ENCODE measurements at regions not wholly inside any gene's neighbourhood (a gene's known extent, or its start where the extent isn't known, plus 50 kb on each side); places are given as distances from the start of the nearest gene placed in this dataset.
"Not testable (repeated sequence)": the region's sequence is repeated elsewhere in the genome, so short reads cannot be mapped to it uniquely, and the experiment has no call there.

DNA sequence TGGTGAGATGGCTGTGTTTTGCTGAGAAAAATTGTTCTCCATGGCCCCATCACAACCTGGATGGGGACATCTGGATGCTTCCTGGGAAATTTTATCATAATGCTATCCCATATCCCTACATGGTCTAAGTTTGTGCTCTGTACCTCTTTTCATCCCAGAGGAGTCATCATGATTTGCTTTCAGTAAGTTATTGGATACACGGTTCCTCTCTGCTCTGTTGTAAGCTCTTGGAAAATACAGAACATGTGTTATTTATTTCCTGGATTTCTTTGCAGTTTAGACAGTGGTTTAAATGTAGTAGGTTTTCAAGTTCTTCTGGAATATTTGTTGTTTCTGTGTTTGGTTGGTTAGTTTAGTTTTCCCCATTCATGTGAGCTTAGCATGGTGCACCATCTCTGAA is 129.2 kb upstream of the ECI2 start:
- ATAC-seq (ENCODE audit: low read depth in 2 of 2) (no peak), DNase-seq (no peak)
- H3K27me3 ChIP-seq (ENCODE audit: control insufficient read depth, insufficient read depth, low read length), result peaks cover 5% of the 10 kb centered on the region
- no peaks in the 10 kb centered on the region for H3K9me3 ChIP-seq (ENCODE audit: control insufficient read depth in 2 of 2, low read length in 2 of 2)
- H3K4me3 ChIP-seq (ENCODE audit: low read depth, low read length), result no peak overlapping the region
- H3K36me3 ChIP-seq (ENCODE audit: control insufficient read depth, insufficient read depth, low read length), result no peaks in the 10 kb centered on the region
- Mint-ChIP-seq H3K36me3 (no peaks in the 10 kb centered on the region), H3K27me3 (peaks cover 4% of the 10 kb centered on the region), H3K9me3 (no peaks in the 10 kb centered on the region), H3K4me1 (no peaks in the 10 kb centered on the region), H3K4me3 (no peak overlapping the region), H3K27ac (no peak overlapping the region)
- no peak overlapping the region for H3K27ac ChIP-seq (ENCODE audit: insufficient read depth, low read length, poor library complexity, severe bottlenecking)
- H3K4me1 ChIP-seq (ENCODE audit: control insufficient read depth, insufficient read depth, low read length, poor library complexity, severe bottlenecking), result no peaks in the 10 kb centered on the region

DNA sequence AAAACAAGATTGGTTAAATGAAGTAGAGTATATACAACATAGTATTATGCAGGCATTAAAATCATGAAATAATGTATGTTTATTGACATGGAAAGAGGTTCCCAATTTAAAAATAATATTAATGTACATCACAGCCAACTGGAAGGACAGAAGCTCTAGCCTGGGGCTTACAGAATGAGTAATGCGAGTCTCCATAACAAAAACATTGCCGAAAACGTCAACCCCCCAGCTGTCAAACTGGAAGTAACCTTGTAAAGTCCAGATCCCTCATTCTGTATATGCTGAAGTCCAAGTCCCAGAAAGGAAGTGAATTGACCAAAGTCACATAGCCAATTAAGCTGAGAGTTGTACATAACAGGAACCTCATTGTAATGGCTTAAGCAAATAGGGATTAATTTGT is 128.7 kb upstream of the ECI2 start:
- Histone ChIP-seq H3K9me3 (ENCODE audit: control insufficient read depth in 2 of 2, low read length in 2 of 2) (no peaks in the 10 kb centered on the region), H3K4me1 (ENCODE audit: control insufficient read depth, insufficient read depth, low read length, poor library complexity, severe bottlenecking) (no peaks in the 10 kb centered on the region), H3K36me3 (ENCODE audit: control insufficient read depth, insufficient read depth, low read length) (no peaks in the 10 kb centered on the region), H3K27ac (ENCODE audit: insufficient read depth, low read length, poor library complexity, severe bottlenecking) (no peak overlapping the region), H3K27me3 (ENCODE audit: control insufficient read depth, insufficient read depth, low read length) (peaks cover 5% of the 10 kb centered on the region), H3K4me3 (ENCODE audit: low read depth, low read length) (no peak overlapping the region)
- no peak overlapping the region for H3K27ac Mint-ChIP-seq
- no peak for ATAC-seq (ENCODE audit: low read depth in 2 of 2)
- no peaks in the 10 kb centered on the region for H3K4me1 Mint-ChIP-seq
- no peaks in the 10 kb centered on the region for H3K9me3 Mint-ChIP-seq
- no peaks in the 10 kb centered on the region for H3K36me3 Mint-ChIP-seq
- no peak for DNase-seq
- peaks cover 4% of the 10 kb centered on the region for H3K27me3 Mint-ChIP-seq
- H3K4me3 Mint-ChIP-seq, result no peak overlapping the region

DNA sequence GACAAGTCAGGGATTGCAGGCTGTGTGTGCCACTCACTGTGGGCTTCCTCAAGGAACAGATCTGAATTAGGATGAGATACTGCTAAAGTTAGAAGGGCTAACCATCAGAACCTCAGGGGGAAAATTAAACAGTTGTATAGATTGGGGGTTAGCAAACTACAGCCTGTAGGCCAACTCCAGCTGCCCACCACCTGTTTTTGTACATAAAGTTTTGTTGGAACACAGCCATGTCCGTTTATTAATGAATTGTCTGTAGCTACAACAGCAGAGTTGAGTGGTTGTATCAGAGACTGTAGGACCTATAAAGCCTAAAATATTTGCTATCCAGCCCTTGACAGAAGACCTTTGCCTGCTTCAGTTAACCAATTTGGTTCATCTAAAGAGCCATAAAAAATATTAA is 127.2 kb upstream of the ECI2 start:
- Mint-ChIP-seq H3K4me1 (no peaks in the 10 kb centered on the region), H3K9me3 (peaks cover 0 to 1% (median 0%) of the 10 kb centered on the region in 7 donors), H3K4me3 (no peak overlapping the region), H3K27ac (no peak overlapping the region), H3K27me3 (peaks cover 4% of the 10 kb centered on the region), H3K36me3 (no peaks in the 10 kb centered on the region)
- peaks cover 2% of the 10 kb centered on the region for H3K27me3 ChIP-seq (ENCODE audit: control insufficient read depth, insufficient read depth, low read length)
- DNase-seq (no peak), ATAC-seq (ENCODE audit: low read depth in 2 of 2) (no peak)
- H3K4me1 ChIP-seq (ENCODE audit: control insufficient read depth, insufficient read depth, low read length, poor library complexity, severe bottlenecking), result no peaks in the 10 kb centered on the region
- no peaks in the 10 kb centered on the region for H3K9me3 ChIP-seq (ENCODE audit: control insufficient read depth in 2 of 2, low read length in 2 of 2)
- no peak overlapping the region for H3K4me3 ChIP-seq (ENCODE audit: low read depth, low read length)
- H3K36me3 ChIP-seq (ENCODE audit: control insufficient read depth, insufficient read depth, low read length), result no peaks in the 10 kb centered on the region
- H3K27ac ChIP-seq (ENCODE audit: insufficient read depth, low read length, poor library complexity, severe bottlenecking), result no peak overlapping the region

DNA sequence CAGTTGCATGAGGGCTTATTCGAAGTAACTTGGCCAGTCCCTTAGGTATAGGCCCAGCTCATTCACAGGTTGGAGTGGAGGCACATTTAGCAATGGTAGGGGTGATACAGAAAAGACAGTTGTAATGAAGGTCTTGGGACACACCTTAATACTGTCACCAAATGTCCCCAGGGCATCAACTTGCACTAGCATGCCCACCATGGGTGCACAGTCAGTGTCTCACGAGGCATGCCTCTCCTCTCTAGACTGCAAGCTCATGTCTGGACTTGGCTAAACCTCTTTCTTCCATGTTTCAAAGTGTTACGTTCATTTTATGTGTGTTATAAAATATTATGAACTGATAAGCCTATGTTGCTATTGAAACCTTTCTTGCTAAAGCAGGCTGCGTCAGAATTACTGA is 124.0 kb upstream of the ECI2 start:
- ATAC-seq (ENCODE audit: low read depth in 2 of 2), result no peak
- Mint-ChIP-seq H3K4me1 (no peaks in the 10 kb centered on the region), H3K27ac (no peak overlapping the region), H3K9me3 (peaks cover 0 to 1% (median 0%) of the 10 kb centered on the region in 7 donors), H3K36me3 (no peaks in the 10 kb centered on the region), H3K27me3 (no peaks in the 10 kb centered on the region), H3K4me3 (no peak overlapping the region)
- Histone ChIP-seq H3K27ac (ENCODE audit: insufficient read depth, low read length, poor library complexity, severe bottlenecking) (no peak overlapping the region), H3K4me1 (ENCODE audit: control insufficient read depth, insufficient read depth, low read length, poor library complexity, severe bottlenecking) (no peaks in the 10 kb centered on the region), H3K27me3 (ENCODE audit: control insufficient read depth, insufficient read depth, low read length) (peaks cover 2% of the 10 kb centered on the region), H3K36me3 (ENCODE audit: control insufficient read depth, insufficient read depth, low read length) (no peaks in the 10 kb centered on the region), H3K9me3 (ENCODE audit: control insufficient read depth in 2 of 2, low read length in 2 of 2) (no peaks in the 10 kb centered on the region), H3K4me3 (ENCODE audit: low read depth, low read length) (no peak overlapping the region)
- DNase-seq, result no peak

DNA sequence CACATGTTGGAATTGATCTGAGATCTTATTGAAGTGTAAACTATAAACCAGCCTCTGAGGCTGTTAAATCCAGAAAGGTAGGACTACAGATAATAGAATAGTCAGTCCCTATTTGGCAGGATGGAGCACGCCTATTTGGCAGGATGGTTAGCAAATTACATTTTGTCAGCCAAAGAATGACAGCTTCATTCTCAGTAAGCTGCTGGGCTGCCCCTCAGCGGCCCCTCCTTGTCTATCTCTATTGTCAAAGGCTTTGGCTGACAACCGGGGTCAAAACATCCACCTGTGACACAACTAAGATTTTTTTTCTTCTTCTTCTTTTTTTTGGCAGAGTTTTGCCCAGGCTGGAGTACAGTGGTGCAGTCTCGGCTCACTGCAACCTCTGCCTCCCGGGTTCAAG is 123.4 kb upstream of the ECI2 start:
- no peak overlapping the region for H3K27ac ChIP-seq (ENCODE audit: insufficient read depth, low read length, poor library complexity, severe bottlenecking)
- no peaks in the 10 kb centered on the region for H3K4me1 ChIP-seq (ENCODE audit: control insufficient read depth, insufficient read depth, low read length, poor library complexity, severe bottlenecking)
- Mint-ChIP-seq H3K27me3 (no peaks in the 10 kb centered on the region), H3K27ac (peak overlapping the region in 1 of 3 donors; percentile 67), H3K4me3 (no peak overlapping the region), H3K9me3 (peaks cover 0 to 1% (median 0%) of the 10 kb centered on the region in 7 donors), H3K4me1 (no peaks in the 10 kb centered on the region), H3K36me3 (no peaks in the 10 kb centered on the region)
- H3K4me3 ChIP-seq (ENCODE audit: low read depth, low read length), result no peak overlapping the region
- DNase-seq (no peak), ATAC-seq (ENCODE audit: low read depth in 2 of 2) (no peak)
- no peaks in the 10 kb centered on the region for H3K36me3 ChIP-seq (ENCODE audit: control insufficient read depth, insufficient read depth, low read length)
- H3K27me3 ChIP-seq (ENCODE audit: control insufficient read depth, insufficient read depth, low read length), result no peaks in the 10 kb centered on the region
- no peaks in the 10 kb centered on the region for H3K9me3 ChIP-seq (ENCODE audit: control insufficient read depth in 2 of 2, low read length in 2 of 2)

DNA sequence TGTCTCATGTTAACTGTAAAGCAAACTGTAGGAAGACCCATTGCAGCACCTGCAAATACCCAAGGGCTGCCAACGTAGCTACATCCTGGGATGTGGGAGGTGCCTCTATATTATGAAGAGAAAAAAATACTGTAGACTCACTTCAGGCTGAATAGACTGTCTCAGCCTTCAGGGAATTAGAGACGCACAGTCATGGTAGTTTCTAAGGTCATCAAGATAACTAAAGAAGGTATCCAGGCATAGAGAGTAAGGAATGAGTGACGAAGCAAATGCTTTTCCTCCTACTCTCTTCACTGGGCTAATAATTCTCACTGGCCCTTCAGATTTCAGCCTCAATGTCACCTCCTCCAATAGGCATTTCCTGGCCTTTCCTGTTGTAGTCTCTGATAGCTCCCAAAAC is 121.6 kb upstream of the ECI2 start:
- Mint-ChIP-seq H3K36me3 (no peaks in the 10 kb centered on the region), H3K4me1 (no peaks in the 10 kb centered on the region), H3K27me3 (no peaks in the 10 kb centered on the region), H3K9me3 (peaks cover 0 to 1% (median 0%) of the 10 kb centered on the region in 7 donors), H3K4me3 (no peak overlapping the region), H3K27ac (no peak overlapping the region)
- Histone ChIP-seq H3K4me1 (ENCODE audit: control insufficient read depth, insufficient read depth, low read length, poor library complexity, severe bottlenecking) (no peaks in the 10 kb centered on the region), H3K27ac (ENCODE audit: insufficient read depth, low read length, poor library complexity, severe bottlenecking) (no peak overlapping the region), H3K27me3 (ENCODE audit: control insufficient read depth, insufficient read depth, low read length) (no peaks in the 10 kb centered on the region), H3K4me3 (ENCODE audit: low read depth, low read length) (no peak overlapping the region), H3K36me3 (ENCODE audit: control insufficient read depth, insufficient read depth, low read length) (no peaks in the 10 kb centered on the region), H3K9me3 (ENCODE audit: control insufficient read depth in 2 of 2, low read length in 2 of 2) (no peaks in the 10 kb centered on the region)
- DNase-seq (no peak), ATAC-seq (ENCODE audit: low read depth in 2 of 2) (no peak)

DNA sequence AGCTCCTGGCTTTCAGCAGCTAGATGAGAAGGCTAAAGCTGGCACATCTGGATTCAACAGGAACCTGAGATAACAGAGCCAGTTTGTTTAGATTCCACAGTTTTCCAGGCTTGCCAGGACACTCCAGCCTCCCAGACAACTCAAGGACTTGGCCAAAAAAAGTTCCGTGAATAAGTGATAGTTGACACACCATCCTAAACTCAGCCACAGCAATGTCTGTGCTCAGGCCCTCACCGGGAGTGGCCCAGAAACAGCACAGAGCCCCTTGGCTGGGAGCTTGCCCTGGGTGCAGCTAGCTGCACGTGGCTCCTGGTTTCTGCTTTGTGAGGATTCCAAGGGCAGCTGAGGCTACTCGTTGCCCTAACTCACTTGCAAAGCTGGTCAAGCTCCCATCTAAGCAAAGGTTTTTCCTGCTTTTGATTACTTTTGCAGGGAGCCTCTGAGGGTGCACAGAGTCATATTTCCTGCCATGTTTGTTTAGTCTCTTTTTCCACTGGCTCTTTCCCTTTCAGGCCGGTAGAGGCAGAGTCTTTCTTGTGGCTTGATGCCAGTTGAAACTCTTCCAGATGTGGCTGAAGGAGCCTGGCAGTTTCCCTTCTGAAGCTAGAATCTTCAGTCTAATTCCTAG is 118.3 kb upstream of the ECI2 start:
- Histone ChIP-seq H3K4me3 (ENCODE audit: low read depth, low read length) (no peak overlapping the region), H3K36me3 (ENCODE audit: control insufficient read depth, insufficient read depth, low read length) (no peaks in the 10 kb centered on the region), H3K9me3 (ENCODE audit: control insufficient read depth in 2 of 2, low read length in 2 of 2) (no peaks in the 10 kb centered on the region), H3K27me3 (ENCODE audit: control insufficient read depth, insufficient read depth, low read length) (peaks cover 3% of the 10 kb centered on the region), H3K4me1 (ENCODE audit: control insufficient read depth, insufficient read depth, low read length, poor library complexity, severe bottlenecking) (no peaks in the 10 kb centered on the region), H3K27ac (ENCODE audit: insufficient read depth, low read length, poor library complexity, severe bottlenecking) (no peak overlapping the region)
- Mint-ChIP-seq H3K27me3 (no peaks in the 10 kb centered on the region), H3K9me3 (peaks cover 0 to 2% (median 0%) of the 10 kb centered on the region in 7 donors), H3K36me3 (no peaks in the 10 kb centered on the region), H3K4me3 (no peak overlapping the region), H3K27ac (no peak overlapping the region), H3K4me1 (no peaks in the 10 kb centered on the region)
- ATAC-seq (ENCODE audit: low read depth in 2 of 2) (no peak), DNase-seq (no peak)

DNA sequence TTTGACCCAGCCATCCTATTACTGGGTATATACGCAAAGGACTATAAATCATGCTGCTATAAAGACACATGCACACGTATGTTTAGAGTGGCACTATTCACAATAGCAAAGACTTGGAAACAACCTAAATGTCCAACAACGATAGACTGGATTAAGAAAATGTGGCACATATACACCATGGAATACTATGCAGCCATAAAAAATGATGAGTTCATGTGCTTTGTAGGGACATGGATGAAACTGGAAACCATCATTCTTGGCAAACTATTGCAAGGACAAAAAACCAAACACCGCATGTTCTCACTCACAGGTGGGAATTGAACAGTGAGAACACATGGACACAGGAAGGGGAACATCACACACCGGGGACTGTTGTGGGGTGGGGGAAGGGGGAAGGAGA is 117.1 kb upstream of the ECI2 start:
- not testable (repeated sequence) for H3K9me3 Mint-ChIP-seq; H3K27me3 Mint-ChIP-seq; H3K4me1 Mint-ChIP-seq; H3K9me3 ChIP-seq (ENCODE audit: control insufficient read depth in 2 of 2, low read length in 2 of 2); H3K27me3 ChIP-seq (ENCODE audit: control insufficient read depth, insufficient read depth, low read length); H3K27ac ChIP-seq (ENCODE audit: insufficient read depth, low read length, poor library complexity, severe bottlenecking); H3K4me3 ChIP-seq (ENCODE audit: low read depth, low read length); H3K36me3 Mint-ChIP-seq; H3K36me3 ChIP-seq (ENCODE audit: control insufficient read depth, insufficient read depth, low read length); ATAC-seq (ENCODE audit: low read depth in 2 of 2); DNase-seq; H3K4me1 ChIP-seq (ENCODE audit: control insufficient read depth, insufficient read depth, low read length, poor library complexity, severe bottlenecking); H3K27ac Mint-ChIP-seq; H3K4me3 Mint-ChIP-seq
